Activated B cell treated with CpG ODN at 0.5 μM for 24 hours (primary cell): ENCODE measurements at regions not wholly inside any gene's neighbourhood (a gene's known extent, or its start where the extent isn't known, plus 50 kb on each side); places are given as distances from the start of the nearest gene placed in this dataset.
"Not testable (repeated sequence)": the region's sequence is repeated elsewhere in the genome, so short reads cannot be mapped to it uniquely, and the experiment has no call there.

Experiments used
- ATAC-seq: fragments of 200-7000 bp; cut with Tn5 transposase; one replicate; pipeline ENCODE4 v1.10.0; 2021; ENCODE audit warnings: low read depth, mild to moderate bottlenecking, moderate library complexity
- CTCF ChIA-PET: fragments of 350-600 bp; sonication (Branson Sonifier 250); formaldehyde crosslinking; loops from one replicate; lab custom pipeline; 2021; ENCODE audit warnings: antibody characterized with exemption; lab: Charles Lee
- POLR2A ChIA-PET: fragments of 350-600 bp; sonication (Branson Sonifier 250); formaldehyde crosslinking; loops from one replicate; lab custom pipeline; 2021; ENCODE audit warnings: antibody characterized with exemption; lab: Charles Lee
- DNase-seq: peaks from one replicate; pipeline ENCODE4 v3.0.0; 2022
- H3K27ac Mint-ChIP-seq: one replicate; pipeline ENCODE4 v1.8.0; 2020; ENCODE audit warnings: mixed read lengths
- H3K27me3 Mint-ChIP-seq: one replicate; pipeline ENCODE4 v1.8.0; 2021; ENCODE audit warnings: mixed read lengths
- H3K36me3 Mint-ChIP-seq: one replicate; pipeline ENCODE4 v1.8.0; 2021; ENCODE audit warnings: low read depth, mixed read lengths
- H3K4me1 Mint-ChIP-seq: one replicate; pipeline ENCODE4 v1.8.0; 2021; ENCODE audit warnings: mixed read lengths
- H3K4me3 Mint-ChIP-seq: one replicate; pipeline ENCODE4 v1.8.0; 2020; ENCODE audit warnings: mild to moderate bottlenecking, mixed read lengths
- H3K9me3 Mint-ChIP-seq: one replicate; pipeline ENCODE4 v1.8.0; 2020; ENCODE audit warnings: mixed read lengths
- intact Hi-C: fragments of 100-400 bp; cut with micrococcal nuclease; formaldehyde crosslinking; loops from one replicate; pipeline ENCODE4 v1.15.1; 2024
- TF ChIP-seq, protein P1 (sequence below): fragments of 200-600 bp; IDR thresholded peaks from one replicate; pipeline ENCODE4 v1.8.0; 2022; ENCODE audit warnings: antibody characterized with exemption, mild to moderate bottlenecking

DNA sequence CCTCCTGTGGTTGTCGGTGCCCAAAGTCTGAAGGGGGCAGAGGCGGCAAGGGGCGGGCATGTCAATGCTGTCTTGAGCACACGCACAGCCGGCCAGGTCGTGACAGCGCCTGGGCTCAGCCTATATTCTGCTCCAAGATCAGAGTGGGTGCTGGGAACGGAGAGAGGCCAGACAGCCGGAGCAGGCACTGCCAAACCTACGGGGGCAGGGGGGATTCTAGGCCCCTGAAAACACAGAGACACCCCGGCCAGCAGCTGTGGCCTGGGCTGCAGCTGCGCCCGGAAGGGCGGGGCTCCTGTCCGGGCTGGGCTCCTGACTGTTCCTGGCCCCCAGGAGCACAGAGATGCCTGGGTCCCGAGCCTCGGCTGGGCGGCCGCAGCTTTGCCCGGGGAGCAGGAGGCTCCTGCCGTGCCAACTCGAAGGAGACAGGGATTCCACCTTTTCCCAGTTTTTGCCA lies 2662.9 kb upstream of the PCDH20 start:
- no peak overlapping the region for H3K4me3 Mint-ChIP-seq
- ChIA-PET POLR2A (no interaction called here), CTCF (no interaction called here)
- ATAC-seq (no peak), DNase-seq (no peak)
- no peaks in the 10 kb centered on the region for H3K36me3 Mint-ChIP-seq
- no peak overlapping the region for H3K27ac Mint-ChIP-seq
- TF ChIP-seq, protein P1, sequence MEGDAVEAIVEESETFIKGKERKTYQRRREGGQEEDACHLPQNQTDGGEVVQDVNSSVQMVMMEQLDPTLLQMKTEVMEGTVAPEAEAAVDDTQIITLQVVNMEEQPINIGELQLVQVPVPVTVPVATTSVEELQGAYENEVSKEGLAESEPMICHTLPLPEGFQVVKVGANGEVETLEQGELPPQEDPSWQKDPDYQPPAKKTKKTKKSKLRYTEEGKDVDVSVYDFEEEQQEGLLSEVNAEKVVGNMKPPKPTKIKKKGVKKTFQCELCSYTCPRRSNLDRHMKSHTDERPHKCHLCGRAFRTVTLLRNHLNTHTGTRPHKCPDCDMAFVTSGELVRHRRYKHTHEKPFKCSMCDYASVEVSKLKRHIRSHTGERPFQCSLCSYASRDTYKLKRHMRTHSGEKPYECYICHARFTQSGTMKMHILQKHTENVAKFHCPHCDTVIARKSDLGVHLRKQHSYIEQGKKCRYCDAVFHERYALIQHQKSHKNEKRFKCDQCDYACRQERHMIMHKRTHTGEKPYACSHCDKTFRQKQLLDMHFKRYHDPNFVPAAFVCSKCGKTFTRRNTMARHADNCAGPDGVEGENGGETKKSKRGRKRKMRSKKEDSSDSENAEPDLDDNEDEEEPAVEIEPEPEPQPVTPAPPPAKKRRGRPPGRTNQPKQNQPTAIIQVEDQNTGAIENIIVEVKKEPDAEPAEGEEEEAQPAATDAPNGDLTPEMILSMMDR = no peak
- peaks cover 7% of the 10 kb centered on the region for H3K9me3 Mint-ChIP-seq
- intact Hi-C loops = no loop called here
- no peaks in the 10 kb centered on the region for H3K27me3 Mint-ChIP-seq
- H3K4me1 Mint-ChIP-seq = no peaks in the 10 kb centered on the region

DNA sequence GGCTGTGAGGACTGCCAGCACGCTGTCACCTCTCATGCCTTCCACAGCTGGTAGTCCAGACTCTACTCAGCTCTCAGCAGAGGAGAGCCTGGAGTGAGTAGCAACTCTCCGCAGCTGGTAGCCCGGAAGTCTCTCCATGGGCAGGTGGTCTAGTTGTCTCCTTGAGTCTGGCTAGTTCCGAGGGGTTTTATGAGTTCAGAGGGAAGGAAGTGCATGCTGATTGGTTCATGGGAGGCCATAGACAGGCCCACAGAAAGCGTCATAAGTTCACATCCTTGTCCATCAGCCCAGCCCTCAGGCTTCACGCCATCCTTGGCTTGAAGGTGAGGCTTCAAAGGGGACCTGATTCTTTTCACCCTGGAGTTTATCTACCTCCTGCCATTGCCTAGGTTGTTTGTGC lies 2662.4 kb upstream of the PCDH20 start:
- H3K4me1 Mint-ChIP-seq = no peaks in the 10 kb centered on the region
- POLR2A ChIA-PET = no interaction called here
- H3K27me3 Mint-ChIP-seq = no peaks in the 10 kb centered on the region
- CTCF ChIA-PET = no interaction called here
- no peaks in the 10 kb centered on the region for H3K36me3 Mint-ChIP-seq
- intact Hi-C loops = no loop called here
- no peak overlapping the region for H3K27ac Mint-ChIP-seq
- no peak for ATAC-seq
- H3K9me3 Mint-ChIP-seq = peaks cover 7% of the 10 kb centered on the region
- no peak overlapping the region for H3K4me3 Mint-ChIP-seq
- TF ChIP-seq, protein P1 = no peak
- DNase-seq = no peak

DNA sequence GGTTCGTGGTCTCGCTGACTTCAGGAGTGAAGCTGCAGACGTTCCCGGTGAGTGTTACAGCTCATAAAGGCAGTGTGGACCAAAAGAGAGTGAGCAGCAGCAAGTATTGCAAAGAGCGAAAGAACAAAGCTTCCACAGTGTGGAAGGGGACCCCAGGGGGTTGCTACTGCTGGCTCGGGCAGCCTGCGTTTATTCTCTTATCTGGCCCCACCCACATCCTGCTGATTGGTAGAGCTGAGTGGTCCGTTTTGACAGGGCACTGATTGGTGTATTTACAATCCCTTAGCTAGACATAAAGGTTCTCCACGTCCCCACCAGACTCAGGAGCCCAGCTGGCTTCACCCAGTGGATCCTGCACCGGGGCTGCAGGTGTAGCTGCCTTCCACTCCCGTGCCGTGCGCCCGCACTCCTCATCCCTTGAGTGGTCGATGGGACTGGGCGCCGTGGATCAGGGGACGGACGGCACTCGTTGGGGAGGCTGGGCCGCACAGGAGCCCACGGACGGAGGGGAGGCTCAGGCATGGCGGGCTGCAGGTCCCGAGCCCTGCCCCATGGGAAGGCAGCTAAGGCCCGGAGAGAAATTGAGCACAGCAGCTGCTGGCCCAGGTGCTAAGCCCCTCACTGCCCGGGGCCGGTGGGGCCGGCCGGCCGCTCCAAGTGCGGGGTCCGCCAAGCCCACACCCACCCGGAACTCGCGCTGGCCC lies 2661.6 kb upstream of the PCDH20 start:
- H3K36me3 Mint-ChIP-seq, H3K4me3 Mint-ChIP-seq, H3K27ac Mint-ChIP-seq, POLR2A ChIA-PET, DNase-seq, ATAC-seq, CTCF ChIA-PET, intact Hi-C loops, H3K4me1 Mint-ChIP-seq, H3K9me3 Mint-ChIP-seq, H3K27me3 Mint-ChIP-seq: not testable (repeated sequence)

DNA sequence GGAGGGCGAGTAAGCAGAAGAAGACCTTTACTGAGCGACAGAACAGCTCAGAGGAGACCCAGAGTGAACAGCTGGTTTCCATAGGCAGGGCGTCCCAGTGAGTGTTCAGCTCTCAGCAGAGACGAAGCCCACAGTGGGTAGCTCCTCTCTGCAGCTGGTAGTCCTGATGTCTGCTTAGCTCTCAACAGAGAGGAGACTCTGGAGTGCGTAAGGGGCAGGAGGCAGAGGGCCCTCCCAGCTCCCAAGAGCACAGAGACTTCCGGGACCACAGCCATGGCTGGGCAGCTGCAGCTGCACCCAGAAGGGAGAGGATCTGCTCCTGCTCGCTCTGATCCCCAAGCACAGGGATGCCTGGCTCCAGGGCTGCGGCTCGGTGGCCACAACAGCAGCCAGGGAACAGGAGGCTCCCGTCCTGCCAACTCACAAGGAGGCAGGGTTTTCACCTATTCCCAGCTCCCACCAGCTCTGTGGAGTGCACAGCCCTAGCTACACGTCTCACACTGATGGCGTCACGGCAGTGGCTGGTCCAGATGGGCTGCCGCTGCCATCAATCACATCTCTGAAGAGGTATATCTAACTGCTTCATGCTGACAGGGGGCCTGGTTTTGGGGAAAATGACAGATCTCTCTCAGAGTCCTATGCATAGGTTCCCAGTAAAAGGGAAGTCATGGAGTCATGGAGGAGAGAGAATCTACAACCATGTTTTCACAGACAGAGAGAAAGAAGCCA lies 2660.1 kb upstream of the PCDH20 start:
- H3K4me1 Mint-ChIP-seq = no peaks in the 10 kb centered on the region
- ATAC-seq (no peak), DNase-seq (no peak)
- H3K27ac Mint-ChIP-seq = no peak overlapping the region
- ChIA-PET POLR2A (no interaction called here), CTCF (no interaction called here)
- H3K4me3 Mint-ChIP-seq = no peak overlapping the region
- H3K27me3 Mint-ChIP-seq = no peaks in the 10 kb centered on the region
- TF ChIP-seq, protein P1 = no peak
- no peaks in the 10 kb centered on the region for H3K36me3 Mint-ChIP-seq
- intact Hi-C loops = no loop called here
- H3K9me3 Mint-ChIP-seq = peaks cover 2% of the 10 kb centered on the region

DNA sequence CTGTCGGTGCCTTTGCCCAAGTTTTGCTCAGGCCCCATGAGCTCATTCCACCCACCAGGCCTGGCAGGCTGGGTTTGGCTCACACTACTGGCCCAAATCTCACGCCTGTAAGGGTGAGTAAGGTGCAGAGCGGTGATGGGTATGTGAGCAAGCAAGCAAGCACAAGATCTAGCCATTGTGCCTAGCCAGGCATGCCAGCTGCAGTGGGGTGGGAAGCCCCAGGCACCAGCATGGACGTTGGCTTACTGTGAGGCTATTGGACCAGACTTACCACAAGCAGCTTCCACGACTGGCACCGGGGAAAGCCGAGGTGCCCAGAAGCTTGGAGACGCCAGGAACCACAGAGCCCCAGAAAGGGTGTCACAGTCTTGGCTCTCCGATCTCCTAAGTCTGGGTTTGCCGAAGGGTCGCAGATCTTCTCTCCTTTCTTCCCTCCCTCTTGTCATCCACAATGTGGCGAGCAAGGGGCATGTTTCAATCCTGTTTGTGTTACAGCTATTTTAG lies 2659.4 kb upstream of the PCDH20 start:
- no peak overlapping the region for H3K4me3 Mint-ChIP-seq
- H3K4me1 Mint-ChIP-seq = no peaks in the 10 kb centered on the region

More for the DNA sequence above, 2659.4 kb upstream of the PCDH20 start:
- H3K9me3 Mint-ChIP-seq = peaks cover 2% of the 10 kb centered on the region
- no peaks in the 10 kb centered on the region for H3K36me3 Mint-ChIP-seq
- ChIA-PET CTCF (no interaction called here), POLR2A (no interaction called here)
- no peaks in the 10 kb centered on the region for H3K27me3 Mint-ChIP-seq
- TF ChIP-seq, protein P1 = no peak
- DNase-seq (no peak), ATAC-seq (no peak)
- intact Hi-C loops = no loop called here
- no peak overlapping the region for H3K27ac Mint-ChIP-seq
